PC-3 (cell line): ENCODE measurements at regions not wholly inside any gene's neighbourhood (a gene's known extent, or its start where the extent isn't known, plus 50 kb on each side); places are given as distances from the start of the nearest gene placed in this dataset.

Source experiments
- CTCF ChIP-seq: fragments of 300-600 bp; sonication (generic); conservative IDR thresholded peaks from 2 replicates; pipeline ENCODE4 v1.5.1; 2017; ENCODE audit warnings: antibody characterized with exemption, low read depth, mild to moderate bottlenecking, low read length
- EZH2phosphoT487 ChIP-seq: fragments of 300-600 bp; sonication (generic); IDR thresholded peaks from 2 replicates; pipeline ENCODE4 v1.6.1; 2018; ENCODE audit warnings: mild to moderate bottlenecking, antibody characterized with exemption, low read length, borderline replicate concordance

GRCh38 chr3:180322829-180323228 is 279.1 kb upstream of the TTC14 start:
- TF ChIP-seq CTCF (no peak), EZH2phosphoT487 (no peak)
